ENCODE measurements at regions not wholly inside any gene's neighbourhood (a gene's known extent, or its start where the extent isn't known, plus 50 kb on each side); places are given as distances from the start of the nearest gene placed in this dataset.

- in situ Hi-C loops (cut with MboI) = no loop called here
- no TSS peak for BruUV-seq (replicated peaks)
- RAD21 ChIA-PET (ENCODE audit: unreplicated experiment) = no interaction called here
- intact Hi-C loops (cut with micrococcal nuclease; ENCODE audit: unreplicated experiment) = no loop called here
- POLR2A ChIA-PET = no interaction called here
- no peaks in the 10 kb centered on the region for H4K20me1 ChIP-seq (ENCODE audit: control insufficient read depth, insufficient read depth)
- no peaks in the 10 kb centered on the region for H3K79me2 ChIP-seq (ENCODE audit: control insufficient read depth, insufficient read depth, low read length)
- ATAC-seq (no peak), DNase-seq (ENCODE audit: low read depth, low spot score) (no peak), FAIRE-seq (no peak)
- H2AFZ ChIP-seq (ENCODE audit: control insufficient read depth, low read depth, low read length) = no peak overlapping the region
- WGBS (ENCODE audit: insufficient coverage, insufficient replicate concordance, low lambda C conversion rate, missing lambda C conversion rate) = 77% methylated on average over 5 of the region's 5 CpGs
- no peaks in the 10 kb centered on the region for H3K27me3 ChIP-seq (replicated peaks in 1 of 2; ENCODE audit: control insufficient read depth in 2 of 2, insufficient read depth in 2 of 2, low read length in 1 of 2)
- no peak overlapping the region for H3K4me3 ChIP-seq
- H3K4me1 ChIP-seq (ENCODE audit: control insufficient read depth, insufficient read depth, low read length) = no peaks in the 10 kb centered on the region
- SMC1A ChIA-PET (ENCODE audit: uncharacterized antibody, unreplicated experiment) = no interaction called here
- H3K9ac ChIP-seq (ENCODE audit: control insufficient read depth, insufficient read depth, low read length) = no peak overlapping the region
- CTCF ChIA-PET = interaction anchor here (1.2 to 2.3 kb wide), 2 partner anchors 14 to 423 kb away, joined by 3 to 4 read pairs; no protein-coding TSS in a partner anchor
- H3K9me3 ChIP-seq (replicated peaks; ENCODE audit: control insufficient read depth, insufficient read depth, low read length) = no peaks in the 10 kb centered on the region
- H3K36me3 ChIP-seq (ENCODE audit: control insufficient read depth in 2 of 2, insufficient read depth in 2 of 2, low read length in 1 of 2) = no peaks in the 10 kb centered on the region
- TF ChIP-seq PKNOX1 (IDR thresholded peaks at IDR 0.05) = no peak
- TF ChIP-seq FOXM1 (IDR thresholded peaks at IDR 0.05; ENCODE audit: low read depth, low read length) = no peak
- TF ChIP-seq GATAD2B (conservative IDR thresholded peaks at IDR 0.05; ENCODE audit: low read depth) = no peak
- no peak for TF ChIP-seq BHLHE40 (IDR thresholded peaks at IDR 0.05; ENCODE audit: borderline replicate concordance in 1 of 2, low read depth in 2 of 2, low read length in 1 of 2)
- TF ChIP-seq EZH2 (IDR thresholded peaks at IDR 0.05; ENCODE audit: borderline replicate concordance, control insufficient read depth, low read depth, low read length) = no peak
- no peak for TF ChIP-seq ATF3 (IDR thresholded peaks at IDR 0.05; ENCODE audit: borderline replicate concordance, extremely low read depth, low read depth, low read length)
- TF ChIP-seq HDGF (IDR thresholded peaks at IDR 0.05) = no peak
- TF ChIP-seq ZBTB11 (CRISPR knock-in tag; IDR thresholded peaks at IDR 0.05) = no peak
- H3K4me2 ChIP-seq (ENCODE audit: control insufficient read depth, insufficient read depth) = no peak overlapping the region
- no peak overlapping the region for H3K27ac ChIP-seq (ENCODE audit: control insufficient read depth, insufficient read depth)
Measured at GRCh38 chr14:65838565-65838964, 426.0 kb downstream of the FUT8 start.

Data from GM12878 (cell line).